Astrocyte (in vitro differentiated cells and primary cell): ENCODE measurements at regions not wholly inside any gene's neighbourhood (a gene's known extent, or its start where the extent isn't known, plus 50 kb on each side); places are given as distances from the start of the nearest gene placed in this dataset.

ENCODE experiments used
- EZH2 ChIP-seq: IDR thresholded peaks from 2 replicates; pipeline ENCODE4 v1.6.1; 2012; ENCODE audit warnings: mild to moderate bottlenecking, low read length, inconsistent platforms; ENCODE audit not compliant: insufficient read depth
- TF ChIP-seq, protein P1 (sequence below): IDR thresholded peaks from 2 replicates; pipeline ENCODE4 v1.5.1; 2011; ENCODE audit warnings: low read depth, mild to moderate bottlenecking, inconsistent platforms, low read length, moderate library complexity; ENCODE audit not compliant: insufficient read depth

- TF ChIP-seq, protein P1, sequence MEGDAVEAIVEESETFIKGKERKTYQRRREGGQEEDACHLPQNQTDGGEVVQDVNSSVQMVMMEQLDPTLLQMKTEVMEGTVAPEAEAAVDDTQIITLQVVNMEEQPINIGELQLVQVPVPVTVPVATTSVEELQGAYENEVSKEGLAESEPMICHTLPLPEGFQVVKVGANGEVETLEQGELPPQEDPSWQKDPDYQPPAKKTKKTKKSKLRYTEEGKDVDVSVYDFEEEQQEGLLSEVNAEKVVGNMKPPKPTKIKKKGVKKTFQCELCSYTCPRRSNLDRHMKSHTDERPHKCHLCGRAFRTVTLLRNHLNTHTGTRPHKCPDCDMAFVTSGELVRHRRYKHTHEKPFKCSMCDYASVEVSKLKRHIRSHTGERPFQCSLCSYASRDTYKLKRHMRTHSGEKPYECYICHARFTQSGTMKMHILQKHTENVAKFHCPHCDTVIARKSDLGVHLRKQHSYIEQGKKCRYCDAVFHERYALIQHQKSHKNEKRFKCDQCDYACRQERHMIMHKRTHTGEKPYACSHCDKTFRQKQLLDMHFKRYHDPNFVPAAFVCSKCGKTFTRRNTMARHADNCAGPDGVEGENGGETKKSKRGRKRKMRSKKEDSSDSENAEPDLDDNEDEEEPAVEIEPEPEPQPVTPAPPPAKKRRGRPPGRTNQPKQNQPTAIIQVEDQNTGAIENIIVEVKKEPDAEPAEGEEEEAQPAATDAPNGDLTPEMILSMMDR, result no peak
- TF ChIP-seq EZH2, result no peak
Measured at GRCh38 chr6:111928139-111928538, 54.9 kb upstream of the FYN start.
